ENCODE measurements at regions not wholly inside any gene's neighbourhood (a gene's known extent, or its start where the extent isn't known, plus 50 kb on each side); places are given as distances from the start of the nearest gene placed in this dataset.
"Not testable (repeated sequence)": the region's sequence is repeated elsewhere in the genome, so short reads cannot be mapped to it uniquely, and the experiment has no call there.

DNA sequence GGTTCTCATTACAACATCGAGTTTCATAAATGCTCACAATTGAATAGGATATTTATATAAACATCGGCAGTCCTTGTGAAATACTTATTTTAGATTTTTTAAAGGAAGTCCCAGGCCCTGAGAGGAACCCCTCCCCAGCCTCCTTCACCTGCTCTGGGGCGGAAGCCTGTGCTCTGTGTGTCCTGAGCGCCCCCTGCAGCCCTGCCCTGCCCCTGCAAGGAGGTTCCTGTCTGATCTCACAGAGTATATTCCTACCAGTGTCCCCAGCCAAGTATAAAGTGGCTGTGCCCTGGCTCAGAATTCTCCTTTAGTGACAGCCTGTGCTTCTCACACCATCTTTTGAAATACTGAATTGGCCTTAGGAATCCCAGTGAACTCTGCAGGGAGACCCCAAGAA is 659.5 kb downstream of the TMEM121 start:
- Histone ChIP-seq H3K4me1 (ENCODE audit: control insufficient read depth in 2 of 2, insufficient read depth in 2 of 2, low read length in 2 of 2) (no peaks in the 10 kb centered on the region), H3K27ac (ENCODE audit: low read length in 2 of 2) (no peak overlapping the region), H3K27me3 (replicated peaks in 1 of 4; ENCODE audit: control extremely low read depth in 1 of 4, control insufficient read depth in 3 of 4, insufficient read depth in 4 of 4, low read length in 3 of 4) (no peaks in the 10 kb centered on the region), H3K79me2 (ENCODE audit: control insufficient read depth, insufficient read depth, low read length) (no peaks in the 10 kb centered on the region), H3K9ac (ENCODE audit: low read length) (no peak overlapping the region), H3K4me3 (ENCODE audit: control extremely low read depth in 1 of 5, extremely low read depth in 1 of 5, insufficient read depth in 1 of 5, low read depth in 2 of 5, low read length in 4 of 5) (no peak overlapping the region), H2AFZ (ENCODE audit: insufficient read depth, low read depth, low read length, poor library complexity, severe bottlenecking) (no peak overlapping the region), H3K36me3 (replicated peaks in 1 of 2; ENCODE audit: control extremely low read depth in 1 of 2, control insufficient read depth in 1 of 2, extremely low read depth in 1 of 2, insufficient read depth in 2 of 2, low read length in 1 of 2) (no peaks in the 10 kb centered on the region), H4K20me1 (ENCODE audit: control insufficient read depth, insufficient read depth, low read length, poor library complexity, severe bottlenecking) (no peaks in the 10 kb centered on the region), H3K4me2 (replicated peaks; ENCODE audit: low read depth, low read length, poor library complexity, severe bottlenecking) (no peak overlapping the region), H3K9me3 (ENCODE audit: control extremely low read depth in 1 of 3, control insufficient read depth in 2 of 3, insufficient read depth in 1 of 3, low read length in 2 of 3) (no peaks in the 10 kb centered on the region)
- ATAC-seq (ENCODE audit: low read depth) (peak; percentile 60), DNase-seq (peak; percentile 42)
- CTCF ChIA-PET, result no interaction called here
- H3K4me1 Mint-ChIP-seq, result peaks cover 5% of the 10 kb centered on the region
- no CpG with 5 or more reads among the region's 4 CpGs for WGBS (ENCODE audit: insufficient coverage)
- peaks cover 13% of the 10 kb centered on the region for H3K27me3 Mint-ChIP-seq
- H3K27ac Mint-ChIP-seq, result no peak overlapping the region
- intact Hi-C loops (cut with micrococcal nuclease), result no loop called here
- POLR2A ChIA-PET, result no interaction called here
- H3K9me3 Mint-ChIP-seq (ENCODE audit: insufficient read depth), result no peaks in the 10 kb centered on the region
- TF ChIP-seq CTCF (IDR thresholded peaks at IDR 0.05) (peak; percentile 57), EZH2 (IDR thresholded peaks at IDR 0.05; ENCODE audit: borderline replicate concordance, insufficient read depth, low read depth, low read length, poor library complexity, severe bottlenecking) (no peak)
- H3K4me3 Mint-ChIP-seq, result no peak overlapping the region

GRCh38 chr14:106187216-106187615 is 660.8 kb downstream of the TMEM121 start:
- no peak overlapping the region for H3K4me3 Mint-ChIP-seq
- Histone ChIP-seq H3K9ac (ENCODE audit: low read length) (no peak overlapping the region), H3K9me3 (ENCODE audit: control extremely low read depth in 1 of 3, control insufficient read depth in 2 of 3, insufficient read depth in 1 of 3, low read length in 2 of 3) (no peaks in the 10 kb centered on the region), H4K20me1 (ENCODE audit: control insufficient read depth, insufficient read depth, low read length, poor library complexity, severe bottlenecking) (no peaks in the 10 kb centered on the region), H3K36me3 (replicated peaks in 1 of 2; ENCODE audit: control extremely low read depth in 1 of 2, control insufficient read depth in 1 of 2, extremely low read depth in 1 of 2, insufficient read depth in 2 of 2, low read length in 1 of 2) (no peaks in the 10 kb centered on the region), H2AFZ (ENCODE audit: insufficient read depth, low read depth, low read length, poor library complexity, severe bottlenecking) (no peak overlapping the region), H3K27me3 (replicated peaks in 1 of 4; ENCODE audit: control extremely low read depth in 1 of 4, control insufficient read depth in 3 of 4, insufficient read depth in 4 of 4, low read length in 3 of 4) (no peaks in the 10 kb centered on the region), H3K27ac (ENCODE audit: low read length in 2 of 2) (no peak overlapping the region), H3K79me2 (ENCODE audit: control insufficient read depth, insufficient read depth, low read length) (no peaks in the 10 kb centered on the region), H3K4me1 (ENCODE audit: control insufficient read depth in 2 of 2, insufficient read depth in 2 of 2, low read length in 2 of 2) (no peaks in the 10 kb centered on the region), H3K4me2 (replicated peaks; ENCODE audit: low read depth, low read length, poor library complexity, severe bottlenecking) (no peak overlapping the region), H3K4me3 (ENCODE audit: control extremely low read depth in 1 of 5, extremely low read depth in 1 of 5, insufficient read depth in 1 of 5, low read depth in 2 of 5, low read length in 4 of 5) (no peak overlapping the region)
- peaks cover 5% of the 10 kb centered on the region for H3K4me1 Mint-ChIP-seq
- ChIA-PET CTCF (no interaction called here), POLR2A (no interaction called here)
- ATAC-seq (ENCODE audit: low read depth), result no peak
- TF ChIP-seq EZH2 (IDR thresholded peaks at IDR 0.05; ENCODE audit: borderline replicate concordance, insufficient read depth, low read depth, low read length, poor library complexity, severe bottlenecking) (no peak), CTCF (IDR thresholded peaks at IDR 0.05) (no peak)
- WGBS (ENCODE audit: insufficient coverage), result no CpG with 5 or more reads among the region's 3 CpGs
- H3K27me3 Mint-ChIP-seq, result peaks cover 10% of the 10 kb centered on the region
- DNase-seq, result no peak
- intact Hi-C loops (cut with micrococcal nuclease), result no loop called here
- no peak overlapping the region for H3K27ac Mint-ChIP-seq
- no peaks in the 10 kb centered on the region for H3K9me3 Mint-ChIP-seq (ENCODE audit: insufficient read depth)

DNA sequence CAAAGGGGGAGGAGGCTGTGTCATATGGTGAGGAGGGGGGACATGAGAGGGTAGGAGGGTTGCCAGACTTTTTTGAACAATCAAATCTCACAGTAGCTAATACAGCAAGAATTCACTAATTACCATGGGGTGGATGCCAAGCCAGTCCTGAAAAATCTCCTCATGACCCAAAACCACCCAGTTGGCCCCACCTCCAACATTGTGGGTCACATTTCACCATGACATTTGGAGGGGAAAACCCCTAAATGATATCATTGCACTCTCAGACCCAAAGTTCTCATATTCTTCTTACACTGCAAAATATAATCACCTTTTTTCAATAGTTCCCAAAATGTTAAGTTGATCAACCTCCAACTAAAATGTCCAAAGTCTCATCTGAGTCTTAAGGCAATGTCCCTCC is 666.3 kb downstream of the TMEM121 start:
- H3K36me3 ChIP-seq (replicated peaks in 1 of 2; ENCODE audit: control extremely low read depth in 1 of 2, control insufficient read depth in 1 of 2, extremely low read depth in 1 of 2, insufficient read depth in 2 of 2, low read length in 1 of 2); H3K4me3 ChIP-seq (ENCODE audit: control extremely low read depth in 1 of 5, extremely low read depth in 1 of 5, insufficient read depth in 1 of 5, low read depth in 2 of 5, low read length in 4 of 5); H3K4me3 Mint-ChIP-seq; H3K4me1 Mint-ChIP-seq; H3K27me3 Mint-ChIP-seq; ATAC-seq (ENCODE audit: low read depth); H4K20me1 ChIP-seq (ENCODE audit: control insufficient read depth, insufficient read depth, low read length, poor library complexity, severe bottlenecking); H3K9ac ChIP-seq (ENCODE audit: low read length); H3K4me2 ChIP-seq (replicated peaks; ENCODE audit: low read depth, low read length, poor library complexity, severe bottlenecking); POLR2A ChIA-PET; H3K27ac Mint-ChIP-seq; H3K9me3 Mint-ChIP-seq (ENCODE audit: insufficient read depth); DNase-seq; H3K27me3 ChIP-seq (replicated peaks in 1 of 4; ENCODE audit: control extremely low read depth in 1 of 4, control insufficient read depth in 3 of 4, insufficient read depth in 4 of 4, low read length in 3 of 4); H3K4me1 ChIP-seq (ENCODE audit: control insufficient read depth in 2 of 2, insufficient read depth in 2 of 2, low read length in 2 of 2); H3K79me2 ChIP-seq (ENCODE audit: control insufficient read depth, insufficient read depth, low read length); H3K27ac ChIP-seq (ENCODE audit: low read length in 2 of 2); intact Hi-C loops (cut with micrococcal nuclease); H2AFZ ChIP-seq (ENCODE audit: insufficient read depth, low read depth, low read length, poor library complexity, severe bottlenecking); H3K9me3 ChIP-seq (ENCODE audit: control extremely low read depth in 1 of 3, control insufficient read depth in 2 of 3, insufficient read depth in 1 of 3, low read length in 2 of 3); CTCF ChIA-PET: not testable (repeated sequence)
